ENCODE measurements at regions not wholly inside any gene's neighbourhood (a gene's known extent, or its start where the extent isn't known, plus 50 kb on each side); places are given as distances from the start of the nearest gene placed in this dataset.

- TF ChIP-seq POLR2A (IDR thresholded peaks at IDR 0.05; ENCODE audit: low read depth, low read length): no peak
- no peak for TF ChIP-seq POLR2AphosphoS5 (IDR thresholded peaks at IDR 0.05; ENCODE audit: low read depth, low read length)
- TF ChIP-seq SPI1 (IDR thresholded peaks at IDR 0.05; ENCODE audit: low read depth, low read length): no peak
- TF ChIP-seq TAF1 (IDR thresholded peaks at IDR 0.05; ENCODE audit: low read depth, low read length): no peak
Observed at GRCh38 chr16:66084306-66084705, 282.2 kb upstream of the CDH5 start.
